ENCODE measurements at regions not wholly inside any gene's neighbourhood (a gene's known extent, or its start where the extent isn't known, plus 50 kb on each side); places are given as distances from the start of the nearest gene placed in this dataset.
"Not testable (repeated sequence)": the region's sequence is repeated elsewhere in the genome, so short reads cannot be mapped to it uniquely, and the experiment has no call there.

GRCh38 chr9:126056312-126057021 is 270.2 kb upstream of the MVB12B start:
- no peak for DNase-seq (ENCODE audit: low read depth in 1 of 2, low spot score in 1 of 2)

- DNase-seq (ENCODE audit: low read depth in 1 of 2, low spot score in 1 of 2), result no peak
Measured at GRCh38 chr9:126057121-126057825, 269.4 kb upstream of the MVB12B start.

GRCh38 chr9:126058011-126058531 is 268.6 kb upstream of the MVB12B start:
- DNase-seq (ENCODE audit: low read depth in 1 of 2, low spot score in 1 of 2), result no peak

GRCh38 chr9:126058591-126058990 is 268.0 kb upstream of the MVB12B start:
- DNase-seq (ENCODE audit: low read depth in 1 of 2, low spot score in 1 of 2), result no peak

- DNase-seq (ENCODE audit: low read depth in 1 of 2, low spot score in 1 of 2), result no peak
Measured at GRCh38 chr9:126061575-126061974, 265.1 kb upstream of the MVB12B start.

GRCh38 chr9:126062158-126062886 is 264.3 kb upstream of the MVB12B start:
- no peak for DNase-seq (ENCODE audit: low read depth in 1 of 2, low spot score in 1 of 2)

GRCh38 chr9:126063326-126063725 is 263.3 kb upstream of the MVB12B start:
- no peak for DNase-seq (ENCODE audit: low read depth in 1 of 2, low spot score in 1 of 2)

GRCh38 chr9:126066131-126066530 is 260.5 kb upstream of the MVB12B start:
- DNase-seq (ENCODE audit: low read depth in 1 of 2, low spot score in 1 of 2), result no peak

- no peak for DNase-seq (ENCODE audit: low read depth in 1 of 2, low spot score in 1 of 2)
Measured at GRCh38 chr9:126067031-126067734, 259.4 kb upstream of the MVB12B start.

- no peak for DNase-seq (ENCODE audit: low read depth in 1 of 2, low spot score in 1 of 2)
Measured at GRCh38 chr9:126068534-126069230, 257.9 kb upstream of the MVB12B start.

- DNase-seq (ENCODE audit: low read depth in 1 of 2, low spot score in 1 of 2), result no peak
Measured at GRCh38 chr9:126069400-126069955, 257.2 kb upstream of the MVB12B start.

- no peak for DNase-seq (ENCODE audit: low read depth in 1 of 2, low spot score in 1 of 2)
Measured at GRCh38 chr9:126070058-126070655, 256.5 kb upstream of the MVB12B start.

- no peak for DNase-seq (ENCODE audit: low read depth in 1 of 2, low spot score in 1 of 2)
Measured at GRCh38 chr9:126071076-126071750, 255.4 kb upstream of the MVB12B start.

GRCh38 chr9:126077656-126078055 is 249.0 kb upstream of the MVB12B start:
- DNase-seq (ENCODE audit: low read depth in 1 of 2, low spot score in 1 of 2), result not testable (repeated sequence)

- DNase-seq (ENCODE audit: low read depth in 1 of 2, low spot score in 1 of 2), result no peak
Measured at GRCh38 chr9:126080641-126081040, 246.0 kb upstream of the MVB12B start.

- DNase-seq (ENCODE audit: low read depth in 1 of 2, low spot score in 1 of 2), result no peak
Measured at GRCh38 chr9:126081746-126082145, 244.9 kb upstream of the MVB12B start.

- no peak for DNase-seq (ENCODE audit: low read depth in 1 of 2, low spot score in 1 of 2)
Measured at GRCh38 chr9:126084008-126084407, 242.6 kb upstream of the MVB12B start.

- no peak for DNase-seq (ENCODE audit: low read depth in 1 of 2, low spot score in 1 of 2)
Measured at GRCh38 chr9:126084696-126085095, 241.9 kb upstream of the MVB12B start.

- DNase-seq (ENCODE audit: low read depth in 1 of 2, low spot score in 1 of 2), result no peak
Measured at GRCh38 chr9:126085170-126085569, 241.5 kb upstream of the MVB12B start.

All from activated CD4-positive, alpha-beta T cell treated with anti-CD3 and anti-CD28 coated beads, Interleukin-2, amount 50 U/mL, for 24 hours (primary cell).